Esophagus squamous epithelium (tissue), 5 donors: ENCODE measurements at regions not wholly inside any gene's neighbourhood (a gene's known extent, or its start where the extent isn't known, plus 50 kb on each side); places are given as distances from the start of the nearest gene placed in this dataset.
"Not testable (repeated sequence)": the region's sequence is repeated elsewhere in the genome, so short reads cannot be mapped to it uniquely, and the experiment has no call there.

Experiments used
- DNase-seq: peaks from one replicate; lab custom pipeline; 2025; lab: John Stamatoyannopoulos, UW
- H3K27ac ChIP-seq, 4 donors: fragments of 200-600 bp; sonication (generic); one replicate each; pipeline ENCODE4 v1.5.1; 2016 to 2019; ENCODE audit warnings: mild to moderate bottlenecking in 1 of 4
- H3K27me3 ChIP-seq, 4 donors: fragments of 200-600 bp; sonication (generic); 1 replicate in 3 of 4; 2 replicates in 1 of 4; pipeline versions ENCODE4 v1.5.1 to v1.6.0; 2017 to 2021; ENCODE audit warnings: antibody characterized with exemption in 1 of 4
- H3K36me3 ChIP-seq, 3 donors: fragments of 200-600 bp; sonication (generic); one replicate each; pipeline ENCODE4 v1.5.1; 2016 to 2019
- H3K4me1 ChIP-seq, 3 donors: fragments of 200-600 bp; sonication (generic); one replicate each; pipeline ENCODE4 v1.5.1; 2017 to 2019
- H3K4me3 ChIP-seq, 4 donors: fragments of 200-600 bp; sonication (generic); 1 replicate in 3 of 4; 2 replicates in 1 of 4; pipeline ENCODE4 v1.5.1; 2016 to 2019; ENCODE audit warnings: mild to moderate bottlenecking in 2 of 4, moderate library complexity in 1 of 4
- H3K9me3 ChIP-seq, 3 donors: fragments of 200-600 bp; sonication (generic); one replicate each; pipeline ENCODE4 v1.5.1; 2016 to 2019
- CTCF ChIP-seq, 6 experiments: fragments of 450-650 bp in 4 of 6; fragments of 200-600 bp in 2 of 6; sonication (generic) in 2 of 6; IDR thresholded peaks; one replicate each; pipeline ENCODE4 v1.5.1; 2016 to 2019; ENCODE audit warnings: antibody characterized with exemption in 6 of 6, mild to moderate bottlenecking in 4 of 6, moderate library complexity in 4 of 6
- POLR2A ChIP-seq, 4 donors: fragments of 450-650 bp; IDR thresholded peaks; one replicate each; pipeline ENCODE4 v1.6.1; 2017; ENCODE audit warnings: antibody characterized with exemption in 4 of 4, mild to moderate bottlenecking in 4 of 4, moderate library complexity in 3 of 4
- WGBS, 2 donors: methylation state at CpG; one replicate each; pipeline ENCODE4 v1.1.5; 2018; 5-methylcytosine and 5-hydroxymethylcytosine counted together
- intact Hi-C: fragments of 100-400 bp; cut with DNase I; formaldehyde crosslinking; loops from one replicate; pipeline ENCODE4 v1.15.0; 2022
- donor health status: DM: yes; HTN: yes; CAD: no.

DNA sequence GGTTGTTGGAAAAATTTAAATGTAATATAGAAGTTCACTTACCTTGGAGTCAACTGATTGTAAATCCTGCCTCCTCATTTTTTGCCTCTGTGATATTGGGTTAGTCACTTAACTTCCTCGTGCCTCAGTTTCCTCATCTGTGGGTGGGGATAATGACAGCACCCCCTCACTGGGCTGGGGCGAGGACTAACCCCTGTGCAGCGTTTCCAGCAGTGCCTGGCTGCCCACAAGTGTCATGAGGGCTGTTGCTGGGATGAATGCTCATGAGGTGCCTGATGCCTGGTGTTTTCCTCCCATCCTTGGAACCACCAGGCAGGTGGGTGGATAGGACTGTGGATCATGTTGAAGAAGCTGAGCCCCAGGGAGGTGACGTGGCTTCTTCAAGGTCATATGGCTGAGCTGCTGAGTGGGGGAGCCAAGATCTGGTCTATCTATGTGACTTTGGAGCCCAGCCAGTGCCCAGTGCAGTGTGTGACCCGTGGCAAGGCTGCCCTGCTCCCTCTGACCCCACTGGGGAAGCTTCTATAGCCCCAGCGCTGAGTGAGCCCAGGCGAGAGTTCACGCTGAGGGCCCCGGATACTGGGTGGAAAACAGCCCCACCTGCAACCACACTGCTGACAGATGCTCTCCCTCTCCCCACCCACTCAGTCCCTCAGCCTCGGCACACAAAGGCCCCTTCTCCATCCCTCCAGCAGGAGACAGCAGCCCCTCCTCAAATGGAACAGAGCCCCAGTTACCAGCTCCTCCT lies 446.0 kb downstream of the PTPRU start:
- Histone ChIP-seq H3K4me3 (no peak overlapping the region), H3K36me3 (no peaks in the 10 kb centered on the region), H3K27ac (no peak overlapping the region), H3K9me3 (no peaks in the 10 kb centered on the region), H3K27me3 (peaks cover 0 to 47% (median 0%) of the 10 kb centered on the region in 4 donors), H3K4me1 (no peaks in the 10 kb centered on the region)
- intact Hi-C loops: no loop called here
- WGBS, 2 donors: 38 to 45% methylated on average over 4 to 8 of the region's 10 CpGs
- TF ChIP-seq POLR2A (IDR thresholded peaks at IDR 0.05) (no peak), CTCF (IDR thresholded peaks at IDR 0.05) (no peak)
- no peak for DNase-seq

DNA sequence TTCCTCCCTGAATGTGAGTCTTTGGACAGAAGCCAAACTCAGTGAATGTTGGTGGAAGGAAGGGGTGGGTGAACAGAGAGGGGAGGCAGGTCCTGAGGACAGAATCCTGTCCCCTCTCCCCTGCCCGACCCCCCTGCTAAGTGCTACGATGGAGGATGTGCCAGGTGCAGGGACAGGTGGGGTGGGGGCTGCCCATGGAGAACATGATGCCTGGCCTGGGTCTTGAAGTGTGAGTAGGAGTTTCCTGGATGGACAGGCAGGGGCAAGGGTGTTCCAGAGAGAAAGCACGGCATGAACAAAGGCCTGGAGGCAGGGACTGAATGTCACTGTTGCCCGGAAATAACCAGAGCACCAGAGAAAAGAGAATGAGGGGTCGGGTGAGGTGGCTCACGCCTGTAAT lies 445.1 kb downstream of the PTPRU start:
- H3K4me1 ChIP-seq, H3K9me3 ChIP-seq, DNase-seq, H3K4me3 ChIP-seq, H3K27ac ChIP-seq, intact Hi-C loops, H3K36me3 ChIP-seq: not testable (repeated sequence)
- H3K27me3 ChIP-seq: peaks cover 0 to 38% (median 0%) of the 10 kb centered on the region in 4 donors
- WGBS, 2 donors: 48 to 60% methylated on average over 5 to 6 of the region's 6 CpGs

DNA sequence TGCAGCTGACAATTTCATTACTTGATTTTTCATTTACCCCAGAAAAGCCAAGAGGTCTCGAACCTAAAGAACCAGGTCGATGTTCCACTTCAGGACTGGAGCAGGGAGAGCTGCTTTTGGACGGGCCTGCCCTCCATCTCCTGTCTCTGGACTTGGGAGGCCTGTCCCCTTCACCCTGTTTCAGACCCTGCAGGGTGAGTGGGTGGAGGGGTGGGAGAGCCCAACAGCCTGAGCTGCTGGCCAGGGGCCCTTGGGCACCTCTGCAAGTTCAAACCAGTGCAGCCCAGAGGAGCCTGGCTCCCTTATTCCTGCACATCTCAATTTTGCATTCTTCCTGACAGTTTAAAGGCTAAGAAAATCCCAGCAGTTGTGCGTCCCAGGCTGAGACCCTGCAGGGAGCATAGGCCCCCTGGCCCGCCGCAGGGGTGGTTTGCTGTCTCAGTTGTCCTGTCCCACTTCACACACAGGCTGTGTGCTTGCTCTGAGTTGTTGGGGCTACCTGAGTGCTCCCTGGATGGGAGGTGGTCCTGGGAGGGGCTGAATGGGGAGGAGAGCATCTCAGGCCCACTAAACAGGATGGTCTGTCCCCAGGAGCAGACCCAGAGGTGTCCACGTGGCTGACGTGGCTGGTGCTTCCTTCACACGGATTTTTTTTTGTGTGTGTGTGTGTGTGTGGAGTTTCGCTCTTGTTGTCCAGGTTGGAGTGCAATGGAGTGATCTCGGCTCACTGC lies 443.7 kb downstream of the PTPRU start:
- H3K4me3 ChIP-seq: no peak overlapping the region
- DNase-seq: no peak
- intact Hi-C loops: no loop called here
- TF ChIP-seq POLR2A (IDR thresholded peaks at IDR 0.05) (no peak), CTCF (IDR thresholded peaks at IDR 0.05) (no peak)
- H3K27ac ChIP-seq: no peak overlapping the region
- no peaks in the 10 kb centered on the region for H3K9me3 ChIP-seq
- no peaks in the 10 kb centered on the region for H3K4me1 ChIP-seq
- H3K27me3 ChIP-seq: peaks cover 0 to 24% (median 0%) of the 10 kb centered on the region in 4 donors
- 65 to 77% methylated on average over 7 to 11 of the region's 11 CpGs for WGBS, 2 donors
- H3K36me3 ChIP-seq: no peaks in the 10 kb centered on the region

DNA sequence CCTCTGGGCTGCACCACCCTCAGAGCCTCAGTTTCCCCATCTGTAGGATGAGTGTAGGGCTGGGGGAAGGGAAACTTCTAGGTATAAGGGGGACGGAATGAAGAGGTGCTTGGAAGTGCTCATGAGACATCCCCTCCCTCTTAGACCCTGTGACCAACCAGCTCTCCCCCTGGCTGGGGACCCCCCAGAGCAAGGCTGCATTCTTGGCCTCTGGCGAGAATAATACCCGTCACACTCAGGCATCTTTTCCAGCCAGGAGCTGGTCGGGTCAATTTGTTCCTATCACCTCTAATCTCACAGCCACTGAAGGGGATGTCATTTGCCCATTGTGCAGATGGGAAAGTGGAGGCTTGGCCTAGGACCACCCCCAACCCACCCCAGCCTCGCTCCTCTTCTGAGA lies 443.0 kb downstream of the PTPRU start:
- Histone ChIP-seq H3K4me3 (no peak overlapping the region), H3K9me3 (no peaks in the 10 kb centered on the region), H3K36me3 (no peaks in the 10 kb centered on the region), H3K27me3 (peaks cover 0 to 17% (median 0%) of the 10 kb centered on the region in 4 donors), H3K27ac (no peak overlapping the region), H3K4me1 (no peaks in the 10 kb centered on the region)
- intact Hi-C loops: no loop called here
- WGBS, 2 donors: 71 to 90% methylated on average over 5 of the region's 5 CpGs
- DNase-seq: no peak
- TF ChIP-seq CTCF (IDR thresholded peaks at IDR 0.05): no peak
- no peak for TF ChIP-seq POLR2A (IDR thresholded peaks at IDR 0.05)

DNA sequence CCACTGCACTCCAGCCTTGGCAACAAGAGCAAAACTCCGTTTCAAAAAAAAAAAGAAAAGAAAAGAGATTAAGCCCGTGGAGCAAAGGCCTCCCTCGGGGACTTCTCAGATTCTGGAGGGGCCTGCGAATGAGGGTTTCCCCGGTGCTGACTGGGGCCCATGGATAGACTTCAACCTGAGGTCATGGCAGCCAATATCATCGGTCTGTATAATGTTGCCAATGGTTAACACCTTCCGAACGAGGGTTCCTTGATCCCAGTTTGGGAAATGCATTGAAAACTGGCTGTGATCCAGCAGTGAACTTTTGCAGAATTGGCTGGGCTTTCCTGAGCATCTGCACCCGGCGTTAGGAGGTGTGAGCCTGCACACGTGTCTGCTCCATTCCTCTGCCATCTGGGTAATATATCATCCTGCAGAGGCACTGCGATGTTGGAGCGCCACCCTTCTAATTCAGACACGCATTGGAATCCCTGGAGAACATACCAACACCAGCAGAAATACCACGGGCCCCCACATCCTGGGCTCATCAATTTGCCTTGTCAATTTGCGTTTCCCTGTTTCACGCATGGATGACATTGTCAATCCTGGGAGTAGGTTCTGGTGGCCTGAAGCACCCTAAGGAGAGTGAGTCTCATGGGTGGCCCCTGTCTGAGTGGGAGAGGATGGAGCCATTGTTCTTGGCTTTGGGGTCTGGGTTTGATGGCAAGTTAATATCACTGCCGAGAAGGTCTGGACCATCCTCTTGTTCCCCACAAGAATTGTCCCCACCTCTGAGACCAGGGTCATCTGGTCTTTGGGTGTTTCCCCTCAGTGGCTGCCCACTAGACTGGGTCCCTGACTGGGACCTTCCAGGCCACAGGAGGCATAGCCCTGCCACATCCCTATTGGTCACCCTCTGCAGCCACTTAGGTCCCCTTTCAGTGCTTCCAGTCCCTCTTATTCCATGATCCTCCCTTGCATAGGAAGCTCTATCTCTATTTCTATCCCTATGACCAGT lies 441.0 kb downstream of the PTPRU start:
- Histone ChIP-seq H3K4me1 (no peaks in the 10 kb centered on the region), H3K27ac (no peak overlapping the region), H3K27me3 (peaks cover 0 to 7% (median 0%) of the 10 kb centered on the region in 4 donors), H3K9me3 (no peaks in the 10 kb centered on the region), H3K4me3 (no peak overlapping the region), H3K36me3 (no peaks in the 10 kb centered on the region)
- DNase-seq: no peak
- TF ChIP-seq CTCF (IDR thresholded peaks at IDR 0.05) (no peak), POLR2A (IDR thresholded peaks at IDR 0.05) (no peak)
- intact Hi-C loops: no loop called here
- WGBS, 2 donors: 48 to 50% methylated on average over 15 to 17 of the region's 18 CpGs
